NAMALWA (cell line): ENCODE measurements at regions not wholly inside any gene's neighbourhood (a gene's known extent, or its start where the extent isn't known, plus 50 kb on each side); places are given as distances from the start of the nearest gene placed in this dataset.

ENCODE experiments used
- DNase-seq: peaks from one replicate; pipeline ENCODE4 v3.0.0-alpha.2; 2015; ENCODE audit warnings: low spot score

DNA sequence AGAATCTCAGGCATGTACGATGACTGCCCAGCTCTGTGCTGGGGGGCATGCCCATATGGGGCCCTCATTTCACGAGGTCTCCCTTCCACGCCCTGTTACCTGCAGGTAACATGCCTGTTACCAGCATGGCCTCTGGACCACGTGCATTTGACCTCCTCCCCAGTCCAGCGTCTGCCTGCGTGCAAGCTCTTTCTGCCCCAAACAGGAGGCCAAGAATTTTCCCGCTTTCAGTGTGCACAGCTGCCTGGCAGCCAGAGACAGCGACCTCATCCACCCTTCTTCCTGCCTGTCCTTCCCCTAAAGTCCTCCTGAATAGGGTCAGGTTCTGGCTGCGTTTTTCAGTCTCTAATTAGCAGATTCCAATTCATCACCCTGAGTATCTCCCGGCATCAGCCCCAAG is 306.5 kb upstream of the ZFHX3 start:
- no peak for DNase-seq

- DNase-seq: no peak
Observed at GRCh38 chr16:73350707-73351452, 303.0 kb upstream of the ZFHX3 start.

DNA sequence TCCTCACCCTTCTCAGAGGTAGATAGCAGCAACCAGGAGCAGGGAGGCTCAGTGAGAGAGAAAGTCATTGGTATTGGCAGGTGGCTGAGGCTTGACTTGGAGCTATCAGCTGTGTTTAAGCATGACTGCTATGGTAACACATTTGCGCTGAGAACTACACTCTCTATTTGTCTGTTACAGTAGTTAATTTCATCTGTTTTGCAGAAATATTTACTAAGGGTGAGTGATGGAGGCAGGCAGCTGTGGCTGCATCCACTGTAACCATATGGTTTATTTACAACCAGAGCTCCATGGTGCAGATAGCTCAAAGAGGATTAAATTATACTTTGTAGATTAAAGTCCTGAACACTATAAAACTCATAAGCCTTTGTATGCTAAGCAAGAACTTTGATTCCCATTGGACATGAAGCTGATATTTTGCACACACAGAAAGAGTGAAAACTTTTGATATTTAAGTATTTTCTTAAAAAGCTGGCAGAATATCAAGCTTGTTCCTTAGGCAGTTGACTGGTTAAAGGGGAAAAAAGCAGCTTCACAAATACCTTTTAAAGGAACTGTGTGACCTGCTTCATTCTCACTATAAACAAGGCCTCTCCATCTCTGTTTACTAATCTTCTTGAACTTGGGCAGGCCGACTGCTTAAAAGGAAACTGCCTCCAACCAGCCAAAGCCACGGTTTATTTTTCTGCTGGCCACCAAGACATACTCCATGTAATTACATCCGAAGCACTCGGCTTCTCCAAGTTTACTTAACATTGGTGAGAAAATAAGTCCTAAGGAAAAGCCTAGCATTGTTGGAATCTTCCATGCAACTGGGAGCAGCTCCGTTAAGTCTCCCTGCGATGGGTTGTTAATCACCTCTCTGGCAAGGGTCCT is 299.8 kb upstream of the ZFHX3 start:
- no peak for DNase-seq

DNA sequence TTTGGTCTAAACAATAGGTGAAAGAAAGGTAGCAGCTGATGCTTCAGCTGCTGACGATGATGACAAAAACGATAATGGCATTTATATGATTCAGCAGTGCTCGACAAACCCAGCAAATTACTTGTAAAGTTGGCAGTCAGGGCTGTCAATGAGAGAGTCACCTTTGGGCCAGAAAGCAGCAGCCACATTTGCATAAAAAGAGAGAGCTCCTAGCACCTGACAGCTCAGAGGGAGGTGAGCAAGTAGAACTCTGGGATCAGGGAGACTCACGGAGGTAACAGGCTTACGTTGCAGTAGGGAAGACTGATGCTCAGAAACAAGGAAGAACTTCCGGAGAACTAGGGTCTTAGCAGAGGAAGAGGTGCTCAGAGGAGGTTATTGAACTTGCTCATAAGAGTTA is 291.9 kb upstream of the ZFHX3 start:
- no peak for DNase-seq

DNA sequence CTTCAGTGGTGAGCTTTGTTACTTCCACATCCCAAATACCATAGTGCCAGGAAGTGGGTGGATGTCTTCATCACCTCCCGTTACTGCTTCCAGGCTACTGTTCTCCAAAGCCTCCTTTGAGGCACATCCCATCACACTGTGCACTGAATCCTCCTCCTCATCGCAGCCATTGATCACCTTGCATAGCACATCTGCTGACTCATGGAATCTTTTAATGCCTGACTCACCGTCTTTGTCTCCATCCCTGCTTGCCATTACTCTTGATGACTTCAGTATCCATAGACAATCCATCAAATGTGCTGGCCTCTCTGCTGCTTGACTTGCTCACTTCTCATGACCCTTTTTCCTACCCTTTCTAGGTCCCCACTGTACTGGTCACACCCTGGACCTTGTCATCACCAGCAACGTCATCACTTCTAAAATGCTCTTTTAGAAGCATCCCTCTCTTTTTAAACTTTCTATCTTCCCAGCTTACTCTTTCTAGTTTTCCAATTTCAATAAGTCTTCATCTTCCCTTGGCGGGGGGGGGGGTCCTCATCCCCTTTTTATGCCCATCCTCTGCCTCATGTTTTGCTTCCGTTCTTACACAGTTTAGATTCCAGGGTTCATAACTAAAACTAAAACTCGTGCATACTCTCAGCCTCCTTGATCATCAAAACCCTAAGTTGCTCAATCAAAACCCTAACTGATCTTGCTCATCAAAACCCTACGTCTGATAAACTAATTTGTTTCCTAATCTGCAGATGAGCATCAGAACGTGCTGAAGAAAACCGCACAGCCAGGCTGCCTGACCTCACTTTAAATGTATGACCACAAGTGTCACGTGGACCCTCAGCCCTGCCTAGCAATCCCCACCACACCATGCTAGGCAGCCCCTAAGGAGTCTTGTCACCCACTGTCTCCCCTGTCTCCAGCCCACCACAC is 289.7 kb upstream of the ZFHX3 start:
- no peak for DNase-seq

- no peak for DNase-seq
Observed at GRCh38 chr16:73329358-73330286, 281.7 kb upstream of the ZFHX3 start.

DNA sequence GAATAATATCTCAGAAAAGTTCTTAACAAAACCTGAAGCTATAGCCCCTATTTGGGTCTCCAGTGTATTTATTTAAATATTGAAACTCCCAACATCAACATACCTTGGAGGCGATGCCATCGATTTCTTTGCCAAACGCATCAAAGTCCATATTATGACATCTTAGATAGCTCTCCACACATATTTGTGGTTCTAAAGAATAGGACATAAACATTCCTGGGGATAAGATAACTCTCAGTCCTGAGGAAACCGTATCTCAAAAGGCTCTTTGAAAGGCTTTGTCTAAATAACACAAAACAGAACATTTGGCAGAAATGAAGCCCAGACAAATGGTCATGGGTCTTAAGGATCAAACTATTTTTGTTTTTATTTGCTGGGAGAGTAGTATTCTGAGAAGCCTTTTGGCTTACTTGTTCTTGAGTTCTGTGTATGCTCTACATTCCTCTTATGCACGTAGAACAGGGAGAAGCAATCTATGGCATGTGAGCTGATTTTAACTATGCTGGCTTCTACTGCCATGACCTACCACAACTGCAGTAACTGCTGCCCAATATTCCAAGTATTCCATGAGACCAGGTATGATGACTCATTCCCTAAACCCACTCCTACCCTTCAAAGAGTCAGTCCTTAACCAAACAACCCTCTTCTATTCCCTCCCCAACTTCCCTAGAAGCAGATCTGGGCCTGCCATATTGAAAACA is 279.0 kb upstream of the ZFHX3 start:
- DNase-seq: no peak

GRCh38 chr16:73326221-73326620 is 278.3 kb upstream of the ZFHX3 start:
- no peak for DNase-seq

DNA sequence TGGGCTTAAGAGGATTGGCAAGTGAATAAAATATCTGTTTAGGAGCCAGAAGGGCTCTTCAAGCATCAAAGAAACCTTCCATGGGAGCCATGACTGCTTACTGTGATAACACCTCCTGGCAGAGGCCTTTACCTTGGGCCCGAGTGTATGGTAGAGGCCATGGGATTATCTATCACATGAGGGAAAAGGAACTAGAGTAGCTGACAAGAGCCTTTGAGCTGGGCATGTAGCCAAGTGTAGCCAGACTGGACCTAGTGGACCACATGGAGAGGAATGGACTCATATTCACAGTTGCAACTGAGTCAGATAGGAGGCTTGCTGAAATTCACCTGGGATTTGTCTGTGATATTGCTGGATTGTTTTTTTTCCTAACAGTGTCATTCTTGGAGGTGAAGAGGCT is 276.0 kb upstream of the ZFHX3 start:
- no peak for DNase-seq

DNA sequence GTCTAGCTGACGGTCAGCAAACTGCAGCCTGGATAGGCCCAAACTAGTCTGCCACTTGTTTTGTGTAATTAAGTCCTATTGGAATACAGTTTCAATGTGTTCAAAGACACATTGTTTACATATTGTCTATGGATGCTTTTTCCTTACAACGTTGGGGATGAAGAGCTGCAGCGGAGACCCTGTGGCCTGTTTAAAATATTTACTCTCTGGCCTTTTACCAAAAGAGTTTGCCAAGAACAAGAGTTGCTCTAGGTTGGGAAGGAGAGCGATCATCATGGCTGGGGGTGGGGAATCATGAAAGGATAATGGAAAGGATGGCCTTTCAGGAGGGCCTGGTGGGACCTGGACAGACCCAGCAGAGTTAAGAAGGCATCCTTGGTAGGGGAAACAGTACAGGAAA is 274.9 kb upstream of the ZFHX3 start:
- DNase-seq: no peak

- no peak for DNase-seq
Observed at GRCh38 chr16:73321853-73322252, 273.9 kb upstream of the ZFHX3 start.

DNA sequence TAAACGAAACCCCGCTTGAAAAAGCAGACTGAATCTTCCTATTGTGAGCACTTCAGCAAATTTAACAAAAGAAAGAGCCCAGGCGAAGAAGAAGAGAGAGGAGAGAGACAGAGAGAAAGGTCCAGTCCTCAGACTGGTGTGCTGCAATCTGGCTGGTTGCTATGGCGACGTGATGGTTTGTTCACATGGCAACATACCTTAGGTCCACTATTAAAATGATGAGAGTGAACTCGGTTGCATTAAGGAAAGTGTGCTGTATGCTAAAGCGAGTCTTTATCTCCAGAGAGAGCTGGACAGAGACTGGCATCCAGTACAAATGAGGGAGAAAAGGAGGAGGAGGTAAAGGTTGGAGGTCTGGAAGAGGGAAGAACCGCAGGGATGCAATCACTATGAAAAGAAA is 271.8 kb upstream of the ZFHX3 start:
- no peak for DNase-seq

DNA sequence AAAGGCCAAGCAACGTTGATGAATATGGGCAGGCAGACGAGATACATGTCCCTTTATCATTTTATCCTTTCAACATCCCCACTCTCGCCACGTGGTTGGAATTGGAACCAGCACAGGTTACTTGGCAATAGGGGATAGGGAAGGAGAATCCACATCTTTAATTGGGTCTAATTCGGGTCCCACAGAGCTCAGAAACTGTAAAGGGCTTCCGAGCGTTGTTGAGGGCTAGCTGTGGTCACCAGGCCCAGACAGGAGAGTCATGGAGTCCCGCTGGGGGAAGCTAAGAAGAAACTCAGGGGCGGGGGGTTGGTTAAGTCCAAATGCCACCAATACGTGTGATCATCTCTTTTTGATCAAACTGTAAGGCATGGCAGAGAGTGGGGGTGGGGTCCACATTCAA is 271.3 kb upstream of the ZFHX3 start:
- DNase-seq: no peak

DNA sequence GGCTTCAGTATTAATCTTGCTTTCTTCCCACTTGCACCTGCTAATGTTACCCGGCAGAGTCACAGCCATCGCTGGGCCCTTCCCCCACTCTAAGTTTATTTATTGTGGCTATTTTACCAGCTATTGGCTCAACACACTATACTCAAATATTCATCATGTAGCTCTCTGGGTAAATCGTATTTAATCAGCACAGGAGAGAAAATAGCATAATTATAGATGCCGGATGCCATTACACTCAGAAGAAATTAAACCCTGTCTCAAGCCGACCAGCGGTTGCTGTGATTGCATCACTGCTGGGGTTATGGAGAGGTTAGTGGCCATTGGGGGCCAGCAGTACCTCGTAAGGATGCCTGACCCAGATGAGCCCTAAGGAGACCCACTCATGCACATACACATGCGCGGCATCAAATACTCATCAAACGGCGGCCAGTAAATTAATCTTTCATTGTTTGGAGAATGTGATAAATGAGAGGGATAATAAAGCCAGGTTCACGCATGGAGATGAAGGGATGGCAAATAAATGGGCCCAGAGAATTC is 269.5 kb upstream of the ZFHX3 start:
- DNase-seq: no peak

DNA sequence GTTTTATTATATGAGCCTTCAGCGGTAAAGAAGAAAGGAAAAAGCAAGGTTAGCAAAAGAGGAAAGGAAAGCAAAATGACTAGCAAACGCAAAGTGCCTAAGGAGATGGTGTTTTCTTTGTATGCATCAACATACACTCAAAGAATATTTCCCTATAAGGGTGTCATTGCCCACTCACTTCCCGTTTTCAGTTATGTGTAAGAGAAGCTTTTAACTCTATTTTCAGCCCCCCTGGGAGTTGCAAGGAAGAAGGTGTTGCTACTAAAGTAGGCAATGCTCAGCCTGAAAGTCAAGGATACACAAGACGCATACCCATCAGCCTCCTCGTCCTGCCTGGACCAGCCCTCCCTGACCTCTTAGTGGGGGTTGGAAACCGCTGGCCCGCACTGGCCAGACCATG is 267.7 kb upstream of the ZFHX3 start:
- DNase-seq: peak; percentile 13

- DNase-seq: no peak
Observed at GRCh38 chr16:73313950-73314349, 266.0 kb upstream of the ZFHX3 start.

DNA sequence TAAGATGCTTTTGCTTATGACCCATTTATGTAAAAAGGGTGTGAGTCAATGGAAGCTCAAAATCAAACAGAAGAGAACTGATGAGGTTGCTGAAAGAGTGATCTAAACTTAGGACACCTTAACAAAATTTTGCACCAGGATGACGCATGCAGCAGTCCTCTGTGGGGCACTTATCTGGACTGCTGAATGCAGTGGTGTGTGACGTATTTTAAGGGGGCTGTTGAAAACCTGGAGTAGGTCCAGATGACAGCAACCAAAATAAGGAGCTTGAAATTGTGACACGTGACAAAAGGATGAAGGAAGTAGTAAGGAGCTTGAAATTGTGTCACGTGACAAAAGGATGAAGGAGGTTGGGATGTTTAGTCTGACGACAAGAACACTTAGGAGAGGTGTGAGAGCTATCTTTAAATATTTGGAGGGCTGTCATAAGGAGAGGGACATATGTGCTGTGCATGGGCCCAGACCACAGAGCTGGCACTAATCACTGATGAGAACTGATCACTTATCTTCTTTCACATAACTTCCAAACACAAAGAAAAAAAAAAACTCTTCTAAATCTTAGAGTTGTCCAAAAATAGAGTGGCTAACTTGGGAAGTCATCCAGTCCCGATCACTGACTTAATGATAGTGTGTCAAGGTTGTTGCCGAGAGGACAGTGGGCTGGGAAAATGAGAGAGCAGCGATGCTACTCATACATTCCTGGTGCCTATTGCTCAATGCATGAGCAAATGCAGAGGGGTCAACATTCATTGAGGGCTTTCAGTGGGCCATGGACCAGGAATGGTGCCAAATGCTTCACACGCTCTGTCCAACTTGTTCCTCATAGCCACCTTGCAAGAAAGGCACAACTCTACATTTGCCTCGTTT is 264.2 kb upstream of the ZFHX3 start:
- no peak for DNase-seq

- no peak for DNase-seq
Observed at GRCh38 chr16:73308771-73309170, 260.8 kb upstream of the ZFHX3 start.

GRCh38 chr16:73306901-73307413 is 259.0 kb upstream of the ZFHX3 start:
- DNase-seq: no peak
